ENCODE measurements at regions not wholly inside any gene's neighbourhood (a gene's known extent, or its start where the extent isn't known, plus 50 kb on each side); places are given as distances from the start of the nearest gene placed in this dataset.

DNA sequence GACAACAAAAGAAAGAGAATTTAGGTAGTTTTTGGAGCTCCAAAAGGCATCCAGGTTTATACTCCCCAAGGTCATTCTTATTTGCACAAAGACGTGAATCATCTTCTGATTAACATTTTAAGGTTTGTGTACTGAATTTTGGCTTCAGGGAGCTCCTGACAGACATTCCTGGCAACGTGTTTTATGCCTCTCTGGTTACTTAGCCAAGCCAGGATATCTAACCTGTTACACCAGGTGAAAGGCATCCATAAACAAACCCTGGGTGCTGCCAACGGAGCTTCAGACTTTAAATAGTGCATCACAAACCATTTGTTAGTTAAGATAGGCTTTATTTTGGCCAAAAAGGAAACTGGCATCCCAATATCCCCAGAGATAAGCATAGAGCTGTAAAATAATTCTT lies 997.3 kb downstream of the ARAP2 start:
- Histone ChIP-seq H3K27me3 (no peaks in the 10 kb centered on the region), H3K36me3 (no peaks in the 10 kb centered on the region), H3K4me3 (no peak overlapping the region), H3K27ac (no peak overlapping the region), H3K9me3 (peaks cover 0 to 7% (median 3%) of the 10 kb centered on the region in 4 donors), H3K4me1 (no peaks in the 10 kb centered on the region)
- WGBS, 5 donors: 8 to 19% (median 10%) methylated on average over 3 of the region's 3 CpGs
- TF ChIP-seq EP300 (IDR thresholded peaks at IDR 0.05) (no peak), POLR2A (IDR thresholded peaks at IDR 0.05) (no peak), POLR2AphosphoS5 (IDR thresholded peaks at IDR 0.05) (no peak)
- TF ChIP-seq, protein P1, sequence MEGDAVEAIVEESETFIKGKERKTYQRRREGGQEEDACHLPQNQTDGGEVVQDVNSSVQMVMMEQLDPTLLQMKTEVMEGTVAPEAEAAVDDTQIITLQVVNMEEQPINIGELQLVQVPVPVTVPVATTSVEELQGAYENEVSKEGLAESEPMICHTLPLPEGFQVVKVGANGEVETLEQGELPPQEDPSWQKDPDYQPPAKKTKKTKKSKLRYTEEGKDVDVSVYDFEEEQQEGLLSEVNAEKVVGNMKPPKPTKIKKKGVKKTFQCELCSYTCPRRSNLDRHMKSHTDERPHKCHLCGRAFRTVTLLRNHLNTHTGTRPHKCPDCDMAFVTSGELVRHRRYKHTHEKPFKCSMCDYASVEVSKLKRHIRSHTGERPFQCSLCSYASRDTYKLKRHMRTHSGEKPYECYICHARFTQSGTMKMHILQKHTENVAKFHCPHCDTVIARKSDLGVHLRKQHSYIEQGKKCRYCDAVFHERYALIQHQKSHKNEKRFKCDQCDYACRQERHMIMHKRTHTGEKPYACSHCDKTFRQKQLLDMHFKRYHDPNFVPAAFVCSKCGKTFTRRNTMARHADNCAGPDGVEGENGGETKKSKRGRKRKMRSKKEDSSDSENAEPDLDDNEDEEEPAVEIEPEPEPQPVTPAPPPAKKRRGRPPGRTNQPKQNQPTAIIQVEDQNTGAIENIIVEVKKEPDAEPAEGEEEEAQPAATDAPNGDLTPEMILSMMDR (IDR thresholded peaks at IDR 0.05): no peak
- no peak for DNase-seq
- intact Hi-C loops (cut with DNase I; ENCODE audit: low total_unique reads): no loop called here

DNA sequence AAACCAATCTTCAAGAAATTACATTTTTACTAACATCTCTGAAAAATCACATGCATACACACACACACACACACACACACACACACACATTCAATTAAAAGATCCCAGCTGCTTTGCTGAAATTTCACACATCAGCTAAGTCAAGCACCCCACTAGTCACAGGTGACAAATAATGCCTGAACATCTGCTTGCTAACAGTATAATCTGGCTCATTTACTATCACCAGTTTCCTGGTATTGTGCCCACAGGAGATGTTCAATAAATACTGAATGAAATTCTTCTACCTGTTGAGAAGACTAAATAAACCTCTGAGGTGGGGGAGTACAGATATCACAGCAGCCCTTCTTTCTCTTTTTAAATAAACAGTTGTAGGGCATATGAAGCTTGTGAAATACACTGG lies 994.0 kb downstream of the ARAP2 start:
- Histone ChIP-seq H3K27me3 (no peaks in the 10 kb centered on the region), H3K4me1 (no peaks in the 10 kb centered on the region), H3K27ac (no peak overlapping the region), H3K9me3 (peaks cover 0 to 3% (median 0%) of the 10 kb centered on the region in 4 donors), H3K4me3 (no peak overlapping the region), H3K36me3 (no peaks in the 10 kb centered on the region)
- TF ChIP-seq POLR2A (IDR thresholded peaks at IDR 0.05): no peak
- TF ChIP-seq, protein P1 (IDR thresholded peaks at IDR 0.05): no peak
- TF ChIP-seq POLR2AphosphoS5 (IDR thresholded peaks at IDR 0.05): no peak
- TF ChIP-seq EP300 (IDR thresholded peaks at IDR 0.05): no peak
- DNase-seq: no peak
- intact Hi-C loops (cut with DNase I; ENCODE audit: low total_unique reads): no loop called here

DNA sequence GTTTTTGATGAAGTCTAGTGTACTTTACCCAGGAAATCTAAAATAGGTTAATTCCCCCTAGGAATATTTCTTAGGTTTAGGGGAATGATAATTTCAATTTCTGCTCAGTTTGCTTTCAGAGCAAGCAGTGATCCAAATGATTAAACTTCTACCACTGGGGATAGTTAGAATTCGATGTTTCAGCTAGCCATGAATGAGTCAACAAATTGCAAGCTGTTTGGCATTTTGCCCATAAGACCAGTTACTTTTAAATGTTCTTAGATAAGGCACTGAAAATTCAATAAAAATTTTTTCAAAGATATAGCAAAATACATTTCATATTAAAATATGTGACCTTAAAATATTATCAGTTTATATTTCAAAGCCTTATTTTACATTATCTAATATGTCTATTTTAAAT lies 993.6 kb downstream of the ARAP2 start:
- 8 to 26% (median 15%) methylated on average over 1 of the region's 1 CpG for WGBS, 5 donors
- Histone ChIP-seq H3K27ac (no peak overlapping the region), H3K4me1 (no peaks in the 10 kb centered on the region), H3K27me3 (no peaks in the 10 kb centered on the region), H3K9me3 (peaks cover 0 to 3% (median 0%) of the 10 kb centered on the region in 4 donors), H3K4me3 (no peak overlapping the region), H3K36me3 (no peaks in the 10 kb centered on the region)
- peak in 1 of 2 donors; percentile 12 for DNase-seq
- intact Hi-C loops (cut with DNase I; ENCODE audit: low total_unique reads): no loop called here
- no peak for TF ChIP-seq EP300 (IDR thresholded peaks at IDR 0.05)
- no peak for TF ChIP-seq POLR2A (IDR thresholded peaks at IDR 0.05)
- no peak for TF ChIP-seq POLR2AphosphoS5 (IDR thresholded peaks at IDR 0.05)
- TF ChIP-seq, protein P1 (IDR thresholded peaks at IDR 0.05): no peak

DNA sequence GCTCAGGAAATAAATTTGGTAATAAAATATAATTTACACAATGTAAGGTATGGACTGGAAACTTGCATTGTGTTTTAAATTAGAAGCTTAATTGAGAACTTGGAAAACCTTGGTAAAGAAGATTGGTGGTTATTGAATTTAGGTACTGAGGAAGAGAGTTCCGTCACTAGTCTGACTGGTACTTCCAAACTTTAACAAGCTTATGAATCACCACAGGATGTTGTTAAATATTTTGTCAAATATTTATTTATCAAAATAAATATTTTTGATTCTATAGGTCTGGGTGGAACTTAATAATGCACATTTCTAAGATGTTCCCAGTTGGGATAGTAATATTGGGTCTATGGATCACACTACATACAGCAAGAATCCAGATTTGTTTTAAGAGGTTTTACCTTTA lies 992.2 kb downstream of the ARAP2 start:
- no peaks in the 10 kb centered on the region for H3K27me3 ChIP-seq
- intact Hi-C loops (cut with DNase I; ENCODE audit: low total_unique reads): no loop called here
- no peaks in the 10 kb centered on the region for H3K36me3 ChIP-seq
- DNase-seq: no peak
- no peak overlapping the region for H3K27ac ChIP-seq
- 83 to 98% (median 91%) methylated on average over 1 of the region's 1 CpG for WGBS, 5 donors
- no peaks in the 10 kb centered on the region for H3K4me1 ChIP-seq
- no peak for TF ChIP-seq POLR2AphosphoS5 (IDR thresholded peaks at IDR 0.05)
- TF ChIP-seq, protein P1 (IDR thresholded peaks at IDR 0.05): no peak
- no peak for TF ChIP-seq POLR2A (IDR thresholded peaks at IDR 0.05)
- TF ChIP-seq EP300 (IDR thresholded peaks at IDR 0.05): no peak
- H3K9me3 ChIP-seq: peaks cover 0 to 3% (median 0%) of the 10 kb centered on the region in 4 donors
- H3K4me3 ChIP-seq: no peak overlapping the region

Measured in stomach (tissue), 8 donors.